AG04449 (cell line): ENCODE measurements at regions not wholly inside any gene's neighbourhood (a gene's known extent, or its start where the extent isn't known, plus 50 kb on each side); places are given as distances from the start of the nearest gene placed in this dataset.

Source experiments
- CTCF ChIA-PET: fragments of 350-600 bp; formaldehyde crosslinking; extraction: SDS; loops from one replicate; lab custom pipeline; 2021; ENCODE audit warnings: antibody characterized with exemption; lab: Yijun Ruan, JAX
- POLR2A ChIA-PET: fragments of 400-600, 350-600 bp; formaldehyde crosslinking; extraction: SDS; loops from one replicate; lab custom pipeline; 2020; ENCODE audit warnings: antibody characterized with exemption, inconsistent platforms; lab: Yijun Ruan, JAX
- DNase-seq: peaks from one replicate; pipeline ENCODE4 v3.0.0-alpha.2; 2010; ENCODE audit warnings: low read depth, low spot score
- H3K4me3 ChIP-seq: 2 replicates; pipeline ENCODE4 v1.5.1; 2011; ENCODE audit warnings: low read depth, mild to moderate bottlenecking, control low read depth, low read length
- CTCF ChIP-seq: IDR thresholded peaks from one replicate; pipeline ENCODE4 v1.5.1; 2011; ENCODE audit warnings: mild to moderate bottlenecking, moderate library complexity, low read length, control low read depth, inconsistent platforms; ENCODE audit not compliant: insufficient read depth; ENCODE audit errors: missing control alignments

GRCh38 chr5:76030343-76030742, 52.8 kb upstream of the SV2C start:
- POLR2A ChIA-PET: no interaction called here

GRCh38 chr5:76029739-76030138, 53.4 kb upstream of the SV2C start:
- ChIA-PET POLR2A (no interaction called here), CTCF (no interaction called here)
- no peak for DNase-seq
- TF ChIP-seq CTCF: no peak
- H3K4me3 ChIP-seq: no peak overlapping the region

More at GRCh38 chr5:76030343-76030742, 52.8 kb upstream of the SV2C start:
- H3K4me3 ChIP-seq: no peak overlapping the region
- CTCF ChIA-PET: no interaction called here
- no peak for DNase-seq
- no peak for TF ChIP-seq CTCF

GRCh38 chr5:76025790-76026189, 57.4 kb upstream of the SV2C start:
- ChIA-PET CTCF (no interaction called here), POLR2A (no interaction called here)
- H3K4me3 ChIP-seq: no peak overlapping the region
- no peak for DNase-seq
- TF ChIP-seq CTCF: no peak

- POLR2A ChIA-PET: no interaction called here
- CTCF ChIA-PET: no interaction called here
- TF ChIP-seq CTCF: no peak
- H3K4me3 ChIP-seq: no peak overlapping the region
- DNase-seq: no peak
Observed at GRCh38 chr5:76025069-76025468, 58.1 kb upstream of the SV2C start.

- no peak for DNase-seq
- POLR2A ChIA-PET: no interaction called here
- H3K4me3 ChIP-seq: no peak overlapping the region
- CTCF ChIA-PET: no interaction called here
- no peak for TF ChIP-seq CTCF
Observed at GRCh38 chr5:76022611-76023010, 60.6 kb upstream of the SV2C start.

GRCh38 chr5:76021936-76022584, 61.1 kb upstream of the SV2C start:
- CTCF ChIA-PET: no interaction called here
- TF ChIP-seq CTCF: no peak
- no peak overlapping the region for H3K4me3 ChIP-seq
- POLR2A ChIA-PET: no interaction called here
- DNase-seq: no peak
